Spleen (tissue), 7 donors: ENCODE measurements at regions not wholly inside any gene's neighbourhood (a gene's known extent, or its start where the extent isn't known, plus 50 kb on each side); places are given as distances from the start of the nearest gene placed in this dataset.

Experiments
- POLR2A ChIP-seq, 3 donors: fragments of 450-650 bp; IDR thresholded peaks; one replicate each; pipeline ENCODE4 v1.5.1; 2017; ENCODE audit warnings: antibody characterized with exemption in 3 of 3, mild to moderate bottlenecking in 1 of 3
- POLR2AphosphoS5 ChIP-seq, 3 donors: sonication (generic); formaldehyde crosslinking; IDR thresholded peaks; one replicate each; pipeline ENCODE4 v1.5.1; 2017; ENCODE audit warnings: antibody characterized with exemption in 3 of 3
- TF ChIP-seq, protein P1 (sequence below), 11 experiments: fragments of 200-600 bp in 7 of 11; fragments of 450-650 bp in 4 of 11; sonication (generic) in 4 of 11; IDR thresholded peaks in 8 of 11; conservative IDR thresholded peaks in 3 of 11; 1 replicate in 7 of 11; 2 replicates in 4 of 11; pipeline versions ENCODE4 v1.4.0 to v1.8.0; 2016 to 2021; ENCODE audit warnings: antibody characterized with exemption in 11 of 11, inconsistent platforms in 4 of 11, mild to moderate bottlenecking in 1 of 11
- donor health status: DM: no; HTN: no; CAD: no; lungs with moderate emphysema.
- donor health status: DM: no; HTN: no; CAD: no.
- donor health status: DM: no; HTN: no; CAD: no.

- TF ChIP-seq POLR2AphosphoS5 (IDR thresholded peaks at IDR 0.05): no peak
- TF ChIP-seq, protein P1, sequence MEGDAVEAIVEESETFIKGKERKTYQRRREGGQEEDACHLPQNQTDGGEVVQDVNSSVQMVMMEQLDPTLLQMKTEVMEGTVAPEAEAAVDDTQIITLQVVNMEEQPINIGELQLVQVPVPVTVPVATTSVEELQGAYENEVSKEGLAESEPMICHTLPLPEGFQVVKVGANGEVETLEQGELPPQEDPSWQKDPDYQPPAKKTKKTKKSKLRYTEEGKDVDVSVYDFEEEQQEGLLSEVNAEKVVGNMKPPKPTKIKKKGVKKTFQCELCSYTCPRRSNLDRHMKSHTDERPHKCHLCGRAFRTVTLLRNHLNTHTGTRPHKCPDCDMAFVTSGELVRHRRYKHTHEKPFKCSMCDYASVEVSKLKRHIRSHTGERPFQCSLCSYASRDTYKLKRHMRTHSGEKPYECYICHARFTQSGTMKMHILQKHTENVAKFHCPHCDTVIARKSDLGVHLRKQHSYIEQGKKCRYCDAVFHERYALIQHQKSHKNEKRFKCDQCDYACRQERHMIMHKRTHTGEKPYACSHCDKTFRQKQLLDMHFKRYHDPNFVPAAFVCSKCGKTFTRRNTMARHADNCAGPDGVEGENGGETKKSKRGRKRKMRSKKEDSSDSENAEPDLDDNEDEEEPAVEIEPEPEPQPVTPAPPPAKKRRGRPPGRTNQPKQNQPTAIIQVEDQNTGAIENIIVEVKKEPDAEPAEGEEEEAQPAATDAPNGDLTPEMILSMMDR (IDR thresholded peaks at IDR 0.05 in 8 of 11, conservative IDR thresholded peaks at IDR 0.05 in 3 of 11): no peak
- TF ChIP-seq POLR2A (IDR thresholded peaks at IDR 0.05): no peak
Observed at GRCh38 chr4:130026185-130026584, 930.2 kb downstream of the C4orf33 start.
